Sigmoid colon (tissue), 4 donors: ENCODE measurements at regions not wholly inside any gene's neighbourhood (a gene's known extent, or its start where the extent isn't known, plus 50 kb on each side); places are given as distances from the start of the nearest gene placed in this dataset.

Experiments used
- CTCF ChIP-seq, 4 experiments: fragments of 450-650 bp in 3 of 4; fragments of 200-600 bp in 1 of 4; IDR thresholded peaks; one replicate each; pipeline ENCODE4 v1.5.1; 2016 to 2019; ENCODE audit warnings: antibody characterized with exemption in 4 of 4, mild to moderate bottlenecking in 3 of 4, moderate library complexity in 2 of 4
- EP300 ChIP-seq, 4 donors: sonication (generic); formaldehyde crosslinking; IDR thresholded peaks; one replicate each; pipeline ENCODE4 v1.6.1; 2017; ENCODE audit warnings: antibody characterized with exemption in 4 of 4
- POLR2A ChIP-seq, 2 donors: fragments of 450-650 bp; IDR thresholded peaks; one replicate each; pipeline ENCODE4 v1.6.1; 2016; ENCODE audit warnings: antibody characterized with exemption in 2 of 2, mild to moderate bottlenecking in 2 of 2, moderate library complexity in 2 of 2
- POLR2AphosphoS5 ChIP-seq, 4 donors: sonication (generic); formaldehyde crosslinking; IDR thresholded peaks; one replicate each; pipeline ENCODE4 v1.6.1; 2017; ENCODE audit warnings: antibody characterized with exemption in 4 of 4

- TF ChIP-seq POLR2AphosphoS5 (IDR thresholded peaks at IDR 0.05) (no peak), CTCF (IDR thresholded peaks at IDR 0.05) (no peak), POLR2A (IDR thresholded peaks at IDR 0.05) (no peak), EP300 (IDR thresholded peaks at IDR 0.05) (no peak)
These were observed 153.8 kb upstream of the PKN2 start for GRCh38 chr1:88530246-88530645.
